GM12878 (cell line): ENCODE measurements at regions not wholly inside any gene's neighbourhood (a gene's known extent, or its start where the extent isn't known, plus 50 kb on each side); places are given as distances from the start of the nearest gene placed in this dataset.

ENCODE experiments used
- ATAC-seq: fragments of 200-7000 bp; cut with Tn5 transposase; 3 replicates; pipeline ENCODE4 v1.9.1; 2020; ENCODE audit warnings: mild to moderate bottlenecking, moderate library complexity
- BruUV-seq: library from RNA; stranded (reverse); fragments of 400-500 nt; replicated peaks from 2 replicates; lab custom pipeline; 2021; lab: Mats Ljungman, UMichigan
- CTCF ChIA-PET: fragments of 300-600 bp; sonication (Branson Sonifier 250); formaldehyde crosslinking; extraction: SDS; loops from one replicate; lab custom pipeline; 2021; ENCODE audit warnings: inconsistent platforms; lab: Yijun Ruan, JAX
- POLR2A ChIA-PET: fragments of 350-600 bp; formaldehyde crosslinking; extraction: SDS; loops from one replicate; lab custom pipeline; 2021; ENCODE audit warnings: inconsistent platforms; lab: Charles Lee
- RAD21 ChIA-PET: fragments of 300-600 bp; sonication (Branson Sonifier 250); formaldehyde crosslinking; loops from one replicate; lab custom pipeline; 2023; ENCODE audit warnings: antibody characterized with exemption; ENCODE audit not compliant: unreplicated experiment; lab: Charles Lee
- SMC1A ChIA-PET: fragments of 300-600 bp; sonication (Branson Sonifier 250); formaldehyde crosslinking; loops from one replicate; lab custom pipeline; 2023; ENCODE audit not compliant: unreplicated experiment, uncharacterized antibody; lab: Charles Lee
- DNase-seq: peaks from one replicate; pipeline ENCODE4 v3.0.0-alpha.2; 2011; ENCODE audit warnings: low read depth, low spot score
- FAIRE-seq: peaks from 3 replicates; lab custom pipeline; 2011; peaks lifted over from hg19 to GRCh38; lab: Jason Lieb, UNC
- H2AFZ ChIP-seq: 2 replicates; pipeline ENCODE4 v1.6.0; 2011; ENCODE audit warnings: low read depth, low read length, control low read depth; ENCODE audit not compliant: control insufficient read depth
- H3K27ac ChIP-seq: 2 replicates; pipeline ENCODE4 v1.5.1; 2011; ENCODE audit warnings: control low read depth; ENCODE audit not compliant: control insufficient read depth, insufficient read depth
- H3K27me3 ChIP-seq, 2 experiments: replicated peaks in 1 of 2; 2 replicates each; pipeline versions ENCODE4 v1.6.0 to v1.6.1; 2011; ENCODE audit warnings: low read length in 1 of 2; ENCODE audit not compliant: control insufficient read depth in 2 of 2, insufficient read depth in 2 of 2
- H3K36me3 ChIP-seq, 2 experiments: 2 replicates each; pipeline ENCODE4 v1.5.1; 2011; ENCODE audit warnings: low read length in 1 of 2; ENCODE audit not compliant: control insufficient read depth in 2 of 2, insufficient read depth in 2 of 2
- H3K4me1 ChIP-seq: 2 replicates; pipeline ENCODE4 v1.6.1; 2011; ENCODE audit warnings: mild to moderate bottlenecking, low read length, moderate library complexity, mixed read lengths; ENCODE audit not compliant: control insufficient read depth, insufficient read depth
- H3K4me2 ChIP-seq: 2 replicates; pipeline ENCODE4 v1.6.0; 2011; ENCODE audit warnings: control low read depth; ENCODE audit not compliant: control insufficient read depth, insufficient read depth
- H3K4me3 ChIP-seq: fragments of 200-600 bp; sonication (generic); 2 replicates; pipeline ENCODE4 v1.5.1; 2016
- H3K79me2 ChIP-seq: 2 replicates; pipeline ENCODE4 v1.6.0; 2011; ENCODE audit warnings: low read length; ENCODE audit not compliant: control insufficient read depth, insufficient read depth
- H3K9ac ChIP-seq: 2 replicates; pipeline ENCODE4 v1.8.0; 2011; ENCODE audit warnings: low read length, control low read depth, mixed read lengths; ENCODE audit not compliant: control insufficient read depth, insufficient read depth
- H3K9me3 ChIP-seq: replicated peaks from 3 replicates; pipeline ENCODE4 v1.5.1; 2011; ENCODE audit warnings: mild to moderate bottlenecking, low read length; ENCODE audit not compliant: control insufficient read depth, insufficient read depth
- H4K20me1 ChIP-seq: 2 replicates; pipeline ENCODE4 v1.6.0; 2011; ENCODE audit not compliant: control insufficient read depth, insufficient read depth
- CEBPB ChIP-seq, 2 experiments: fragments of 150-350 bp in 1 of 2; IDR thresholded peaks; 2 replicates each; pipeline ENCODE4 v1.6.1; 2012 to 2014; ENCODE audit warnings: low read depth in 2 of 2, low read length in 2 of 2, borderline replicate concordance in 1 of 2, inconsistent platforms in 1 of 2
- JUNB ChIP-seq: IDR thresholded peaks from 2 replicates; pipeline ENCODE4 v1.6.1; 2016; ENCODE audit warnings: antibody characterized with exemption, mild to moderate bottlenecking
- LARP7 ChIP-seq: fragments of 450-650 bp; IDR thresholded peaks from 2 replicates; pipeline ENCODE4 v1.6.1; 2017; ENCODE audit warnings: mild to moderate bottlenecking
- MAX ChIP-seq: IDR thresholded peaks from 2 replicates; pipeline ENCODE4 v1.6.1; 2012; ENCODE audit warnings: low read depth, low read length, improper control_type of control experiment
- MYC ChIP-seq: IDR thresholded peaks from 2 replicates; pipeline ENCODE4 v1.6.1; 2011; ENCODE audit warnings: mild to moderate bottlenecking, low read length, moderate library complexity, inconsistent platforms; ENCODE audit not compliant: insufficient read depth, insufficient replicate concordance, insufficient read length, severe bottlenecking
- NFYB ChIP-seq: IDR thresholded peaks from 2 replicates; pipeline ENCODE4 v1.6.1; 2011; ENCODE audit warnings: low read depth, mild to moderate bottlenecking, low read length, improper control_type of control experiment, moderate library complexity; ENCODE audit not compliant: insufficient read depth
- POU2F2 ChIP-seq: IDR thresholded peaks from 3 replicates; pipeline ENCODE4 v1.6.1; 2011; ENCODE audit warnings: low read depth, mild to moderate bottlenecking, low read length, borderline replicate concordance
- RBBP5 ChIP-seq: fragments of 200-600 bp; sonication (generic); conservative IDR thresholded peaks from 2 replicates; pipeline ENCODE4 v1.6.1; 2016
- SPI1 ChIP-seq: IDR thresholded peaks from 2 replicates; pipeline ENCODE4 v1.6.1; 2011; ENCODE audit warnings: low read depth, mild to moderate bottlenecking, low read length, moderate library complexity, borderline replicate concordance; ENCODE audit not compliant: insufficient read depth
- STAT3 ChIP-seq: IDR thresholded peaks from 2 replicates; pipeline ENCODE4 v1.6.1; 2011; ENCODE audit warnings: low read depth, low read length, improper control_type of control experiment
- YBX1 ChIP-seq: fragments of 450-650 bp; IDR thresholded peaks from 2 replicates; pipeline ENCODE4 v1.6.1; 2016; ENCODE audit warnings: antibody characterized with exemption
- ZNF24 ChIP-seq: fragments of 450-650 bp; IDR thresholded peaks from 2 replicates; pipeline ENCODE4 v1.6.1; 2017; ENCODE audit warnings: antibody characterized with exemption, mild to moderate bottlenecking
- ZNF622 ChIP-seq: fragments of 450-650 bp; IDR thresholded peaks from 2 replicates; pipeline ENCODE4 v1.6.1; 2017; ENCODE audit warnings: mild to moderate bottlenecking, inconsistent platforms
- WGBS: methylation state at CpG from one replicate; pipeline ENCODE4 v1.1.6; 2016; ENCODE audit warnings: low lambda C conversion rate; ENCODE audit not compliant: insufficient replicate concordance, insufficient coverage; ENCODE audit errors: missing lambda C conversion rate; 5-methylcytosine and 5-hydroxymethylcytosine counted together
- in situ Hi-C: fragments of 300-500 bp; cut with MboI; formaldehyde crosslinking; loops from 9 replicates; pipeline ENCODE4 v1.14.3; 2018; ENCODE audit warnings: mixed read lengths
- intact Hi-C: fragments of 100-400 bp; cut with micrococcal nuclease; formaldehyde crosslinking; loops from one replicate; pipeline ENCODE4 v1.14.2; 2022; ENCODE audit not compliant: unreplicated experiment
- TF ChIP-seq, protein P1 (sequence below): fragments of 150-350 bp; IDR thresholded peaks from 2 replicates; pipeline ENCODE4 v1.6.1; 2014; ENCODE audit warnings: mild to moderate bottlenecking, low read depth, low read length
- TF ChIP-seq, protein P2 (sequence below): fragments of 450-650 bp; IDR thresholded peaks from 2 replicates; pipeline ENCODE4 v1.6.1; 2017; ENCODE audit warnings: antibody characterized with exemption, mild to moderate bottlenecking, moderate library complexity
- TF ChIP-seq, protein P3 (sequence below): fragments of 450-650 bp; formaldehyde crosslinking; IDR thresholded peaks from 2 replicates; pipeline ENCODE4 v1.5.0; 2022; ENCODE audit warnings: mild to moderate bottlenecking, missing genetic modification characterization

DNA sequence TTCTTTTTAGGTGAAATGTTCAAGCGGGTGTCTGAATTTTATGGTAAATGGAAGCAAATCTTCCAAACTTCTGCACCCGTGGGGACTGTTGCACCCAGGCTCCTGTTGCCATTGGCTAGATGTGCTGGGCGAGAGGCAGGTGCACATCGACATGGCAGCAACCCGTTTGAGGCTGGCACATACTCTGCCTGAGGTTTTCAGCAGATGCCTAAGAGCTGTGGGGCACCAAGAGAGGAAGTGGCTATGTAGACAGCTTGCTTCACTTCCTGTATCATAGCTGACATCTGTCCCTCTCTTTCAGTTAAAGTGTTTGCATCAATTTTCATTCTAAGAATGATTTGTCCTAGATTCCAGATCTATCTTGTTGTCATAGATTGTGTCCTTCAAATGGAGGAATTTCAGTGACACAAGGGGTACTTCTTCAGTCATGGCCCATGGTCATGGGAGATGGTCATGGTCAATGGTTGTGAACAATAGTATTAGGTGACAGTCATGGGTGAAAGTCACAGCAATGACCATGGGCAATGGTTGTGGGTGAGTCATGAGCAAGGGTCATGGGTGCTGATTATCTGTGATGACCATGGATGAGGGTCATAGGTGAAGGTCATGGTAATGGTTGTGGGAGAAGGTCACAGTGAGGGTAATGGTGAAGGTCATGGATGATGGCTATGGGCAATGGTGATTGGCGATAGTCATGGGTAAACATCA, 115.1 kb upstream of the IRX4 start (continued):
- TF ChIP-seq NFYB (no peak), SPI1 (no peak), STAT3 (no peak), JUNB (no peak), YBX1 (no peak), RBBP5 (no peak), CEBPB (IDR thresholded peaks at IDR 0.05; ENCODE audit: borderline replicate concordance in 1 of 2, low read depth in 2 of 2, low read length in 2 of 2) (no peak)
- TF ChIP-seq, protein P1, sequence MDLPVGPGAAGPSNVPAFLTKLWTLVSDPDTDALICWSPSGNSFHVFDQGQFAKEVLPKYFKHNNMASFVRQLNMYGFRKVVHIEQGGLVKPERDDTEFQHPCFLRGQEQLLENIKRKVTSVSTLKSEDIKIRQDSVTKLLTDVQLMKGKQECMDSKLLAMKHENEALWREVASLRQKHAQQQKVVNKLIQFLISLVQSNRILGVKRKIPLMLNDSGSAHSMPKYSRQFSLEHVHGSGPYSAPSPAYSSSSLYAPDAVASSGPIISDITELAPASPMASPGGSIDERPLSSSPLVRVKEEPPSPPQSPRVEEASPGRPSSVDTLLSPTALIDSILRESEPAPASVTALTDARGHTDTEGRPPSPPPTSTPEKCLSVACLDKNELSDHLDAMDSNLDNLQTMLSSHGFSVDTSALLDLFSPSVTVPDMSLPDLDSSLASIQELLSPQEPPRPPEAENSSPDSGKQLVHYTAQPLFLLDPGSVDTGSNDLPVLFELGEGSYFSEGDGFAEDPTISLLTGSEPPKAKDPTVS = no peak

GRCh38 chr5:1995491-1995890, 112.8 kb upstream of the IRX4 start:
- no peak for FAIRE-seq
- intact Hi-C loops (no loop called here), in situ Hi-C loops (no loop called here)
- ChIA-PET CTCF (no interaction called here), RAD21 (no interaction called here), POLR2A (no interaction called here), SMC1A (no interaction called here)
- BruUV-seq = no TSS peak
- H3K9me3 ChIP-seq = no peaks in the 10 kb centered on the region; the same call in 2 of the 3 replicates
- no peak for ATAC-seq
- H3K79me2 ChIP-seq = no peaks in the 10 kb centered on the region
- no peak overlapping the region for H2AFZ ChIP-seq
- no peak overlapping the region for H3K4me2 ChIP-seq
- H3K27me3 ChIP-seq = no peaks in the 10 kb centered on the region
- H3K4me1 ChIP-seq = no peaks in the 10 kb centered on the region
- H3K27ac ChIP-seq = no peak overlapping the region
- 43% methylated on average over 5 of the region's 5 CpGs for WGBS
- no peaks in the 10 kb centered on the region for H4K20me1 ChIP-seq
- no peaks in the 10 kb centered on the region for H3K36me3 ChIP-seq
- no peak for DNase-seq
- no peak overlapping the region for H3K4me3 ChIP-seq
- no peak overlapping the region for H3K9ac ChIP-seq
- no peak for TF ChIP-seq ZNF24
- TF ChIP-seq, protein P2, sequence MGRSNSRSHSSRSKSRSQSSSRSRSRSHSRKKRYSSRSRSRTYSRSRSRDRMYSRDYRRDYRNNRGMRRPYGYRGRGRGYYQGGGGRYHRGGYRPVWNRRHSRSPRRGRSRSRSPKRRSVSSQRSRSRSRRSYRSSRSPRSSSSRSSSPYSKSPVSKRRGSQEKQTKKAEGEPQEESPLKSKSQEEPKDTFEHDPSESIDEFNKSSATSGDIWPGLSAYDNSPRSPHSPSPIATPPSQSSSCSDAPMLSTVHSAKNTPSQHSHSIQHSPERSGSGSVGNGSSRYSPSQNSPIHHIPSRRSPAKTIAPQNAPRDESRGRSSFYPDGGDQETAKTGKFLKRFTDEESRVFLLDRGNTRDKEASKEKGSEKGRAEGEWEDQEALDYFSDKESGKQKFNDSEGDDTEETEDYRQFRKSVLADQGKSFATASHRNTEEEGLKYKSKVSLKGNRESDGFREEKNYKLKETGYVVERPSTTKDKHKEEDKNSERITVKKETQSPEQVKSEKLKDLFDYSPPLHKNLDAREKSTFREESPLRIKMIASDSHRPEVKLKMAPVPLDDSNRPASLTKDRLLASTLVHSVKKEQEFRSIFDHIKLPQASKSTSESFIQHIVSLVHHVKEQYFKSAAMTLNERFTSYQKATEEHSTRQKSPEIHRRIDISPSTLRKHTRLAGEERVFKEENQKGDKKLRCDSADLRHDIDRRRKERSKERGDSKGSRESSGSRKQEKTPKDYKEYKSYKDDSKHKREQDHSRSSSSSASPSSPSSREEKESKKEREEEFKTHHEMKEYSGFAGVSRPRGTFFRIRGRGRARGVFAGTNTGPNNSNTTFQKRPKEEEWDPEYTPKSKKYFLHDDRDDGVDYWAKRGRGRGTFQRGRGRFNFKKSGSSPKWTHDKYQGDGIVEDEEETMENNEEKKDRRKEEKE = no peak
- no peak for TF ChIP-seq POU2F2
- TF ChIP-seq MAX = no peak
- no peak for TF ChIP-seq LARP7
- no peak for TF ChIP-seq ZNF622
- no peak for TF ChIP-seq MYC
- TF ChIP-seq, protein P3, sequence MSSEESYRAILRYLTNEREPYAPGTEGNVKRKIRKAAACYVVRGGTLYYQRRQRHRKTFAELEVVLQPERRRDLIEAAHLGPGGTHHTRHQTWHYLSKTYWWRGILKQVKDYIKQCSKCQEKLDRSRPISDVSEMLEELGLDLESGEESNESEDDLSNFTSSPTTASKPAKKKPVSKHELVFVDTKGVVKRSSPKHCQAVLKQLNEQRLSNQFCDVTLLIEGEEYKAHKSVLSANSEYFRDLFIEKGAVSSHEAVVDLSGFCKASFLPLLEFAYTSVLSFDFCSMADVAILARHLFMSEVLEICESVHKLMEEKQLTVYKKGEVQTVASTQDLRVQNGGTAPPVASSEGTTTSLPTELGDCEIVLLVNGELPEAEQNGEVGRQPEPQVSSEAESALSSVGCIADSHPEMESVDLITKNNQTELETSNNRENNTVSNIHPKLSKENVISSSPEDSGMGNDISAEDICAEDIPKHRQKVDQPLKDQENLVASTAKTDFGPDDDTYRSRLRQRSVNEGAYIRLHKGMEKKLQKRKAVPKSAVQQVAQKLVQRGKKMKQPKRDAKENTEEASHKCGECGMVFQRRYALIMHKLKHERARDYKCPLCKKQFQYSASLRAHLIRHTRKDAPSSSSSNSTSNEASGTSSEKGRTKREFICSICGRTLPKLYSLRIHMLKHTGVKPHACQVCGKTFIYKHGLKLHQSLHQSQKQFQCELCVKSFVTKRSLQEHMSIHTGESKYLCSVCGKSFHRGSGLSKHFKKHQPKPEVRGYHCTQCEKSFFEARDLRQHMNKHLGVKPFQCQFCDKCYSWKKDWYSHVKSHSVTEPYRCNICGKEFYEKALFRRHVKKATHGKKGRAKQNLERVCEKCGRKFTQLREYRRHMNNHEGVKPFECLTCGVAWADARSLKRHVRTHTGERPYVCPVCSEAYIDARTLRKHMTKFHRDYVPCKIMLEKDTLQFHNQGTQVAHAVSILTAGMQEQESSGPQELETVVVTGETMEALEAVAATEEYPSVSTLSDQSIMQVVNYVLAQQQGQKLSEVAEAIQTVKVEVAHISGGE (CRISPR knock-in tag) = no peak
